Hematopoietic multipotent progenitor cell treated with erythropoietin and hydrocortisone succinate and interleukin-3 and kit ligand, for 6 days (in vitro differentiated cells): ENCODE measurements at regions not wholly inside any gene's neighbourhood (a gene's known extent, or its start where the extent isn't known, plus 50 kb on each side); places are given as distances from the start of the nearest gene placed in this dataset.

Experiments
- DNase-seq: peaks from one replicate; pipeline ENCODE4 v3.0.0-alpha.2; 2015

- no peak for DNase-seq
Measured at GRCh38 chr3:106725566-106725965, 651.7 kb upstream of the CCDC54 start.

- DNase-seq, result no peak
Measured at GRCh38 chr3:106728315-106729098, 648.7 kb upstream of the CCDC54 start.

- DNase-seq, result no peak
Measured at GRCh38 chr3:106729481-106729880, 647.8 kb upstream of the CCDC54 start.

- no peak for DNase-seq
Measured at GRCh38 chr3:106731230-106731629, 646.0 kb upstream of the CCDC54 start.

- no peak for DNase-seq
Measured at GRCh38 chr3:106734712-106735111, 642.5 kb upstream of the CCDC54 start.

GRCh38 chr3:106737265-106737664 is 640.0 kb upstream of the CCDC54 start:
- no peak for DNase-seq

- no peak for DNase-seq
Measured at GRCh38 chr3:106740116-106740515, 637.1 kb upstream of the CCDC54 start.

GRCh38 chr3:106745344-106746168 is 631.7 kb upstream of the CCDC54 start:
- DNase-seq, result no peak

- no peak for DNase-seq
Measured at GRCh38 chr3:106746286-106746685, 631.0 kb upstream of the CCDC54 start.

- DNase-seq, result no peak
Measured at GRCh38 chr3:106748472-106749262, 628.6 kb upstream of the CCDC54 start.

- no peak for DNase-seq
Measured at GRCh38 chr3:106750092-106750491, 627.1 kb upstream of the CCDC54 start.

- DNase-seq, result no peak
Measured at GRCh38 chr3:106755336-106755735, 621.9 kb upstream of the CCDC54 start.

- DNase-seq, result no peak
Measured at GRCh38 chr3:106756901-106757300, 620.3 kb upstream of the CCDC54 start.

- no peak for DNase-seq
Measured at GRCh38 chr3:106758459-106758858, 618.8 kb upstream of the CCDC54 start.

- no peak for DNase-seq
Measured at GRCh38 chr3:106759731-106760130, 617.5 kb upstream of the CCDC54 start.

- DNase-seq, result no peak
Measured at GRCh38 chr3:106765342-106765741, 611.9 kb upstream of the CCDC54 start.

- DNase-seq, result no peak
Measured at GRCh38 chr3:106768941-106769480, 608.2 kb upstream of the CCDC54 start.

GRCh38 chr3:106773795-106774194 is 603.4 kb upstream of the CCDC54 start:
- no peak for DNase-seq

- DNase-seq, result no peak
Measured at GRCh38 chr3:106783231-106783630, 594.0 kb upstream of the CCDC54 start.

- no peak for DNase-seq
Measured at GRCh38 chr3:106789276-106789675, 588.0 kb upstream of the CCDC54 start.

- no peak for DNase-seq
Measured at GRCh38 chr3:106792716-106793115, 584.5 kb upstream of the CCDC54 start.

- no peak for DNase-seq
Measured at GRCh38 chr3:106794442-106794841, 582.8 kb upstream of the CCDC54 start.

- no peak for DNase-seq
Measured at GRCh38 chr3:106795553-106795952, 581.7 kb upstream of the CCDC54 start.
